SK-N-SH (cell line): ENCODE measurements at regions not wholly inside any gene's neighbourhood (a gene's known extent, or its start where the extent isn't known, plus 50 kb on each side); places are given as distances from the start of the nearest gene placed in this dataset.

Experiments
- CTCF ChIA-PET: fragments of 300-600, 350-600 bp; formaldehyde crosslinking; extraction: SDS; loops from one replicate; lab custom pipeline; 2021; lab: Yijun Ruan, JAX
- POLR2A ChIA-PET: fragments of 350-600 bp; sonication (Branson Sonifier 250); formaldehyde crosslinking; extraction: SDS; loops from one replicate; lab custom pipeline; 2020; ENCODE audit warnings: antibody characterized with exemption, inconsistent platforms; lab: Yijun Ruan, JAX
- DNase-seq: peaks from one replicate; pipeline ENCODE4 v3.0.0; 2012
- H2AFZ ChIP-seq: fragments of 200-600 bp; sonication (generic); 2 replicates; pipeline ENCODE4 v1.8.1; 2016; ENCODE audit warnings: antibody characterized with exemption, mild to moderate bottlenecking, low read depth
- H3F3A ChIP-seq: fragments of 200-600 bp; sonication (generic); replicated peaks from 2 replicates; pipeline ENCODE3; 2016; ENCODE audit warnings: antibody characterized with exemption, mild to moderate bottlenecking; ENCODE audit not compliant: insufficient read depth
- H3K27ac ChIP-seq, 2 experiments: fragments of 200-500 bp in 1 of 2; fragments of 200-600 bp in 1 of 2; sonication (Bioruptor generic) in 1 of 2; sonication (generic), shearing (Covaris generic) in 1 of 2; 2 replicates each; pipeline versions ENCODE4 v1.5.1 to v1.6.1; 2014 to 2016; ENCODE audit warnings: low read depth in 2 of 2, inconsistent platforms in 1 of 2, low read length in 1 of 2, mild to moderate bottlenecking in 1 of 2, mixed read lengths in 1 of 2
- H3K27me3 ChIP-seq: fragments of 200-600 bp; sonication (generic), shearing (Covaris generic); 2 replicates; pipeline ENCODE4 v1.6.1; 2016; ENCODE audit warnings: mixed run types; ENCODE audit not compliant: insufficient read depth
- H3K36me3 ChIP-seq, 2 experiments: fragments of 200-500 bp in 1 of 2; fragments of 200-600 bp in 1 of 2; sonication (Bioruptor generic) in 1 of 2; sonication (generic) in 1 of 2; replicated peaks in 1 of 2; 2 replicates each; pipeline versions ENCODE3 to v1.5.1; 2014 to 2016; ENCODE audit warnings: low read length in 1 of 2, mild to moderate bottlenecking in 1 of 2; ENCODE audit not compliant: insufficient read depth in 2 of 2, control insufficient read depth in 1 of 2
- H3K4me1 ChIP-seq, 2 experiments: fragments of 200-500 bp in 1 of 2; fragments of 200-600 bp in 1 of 2; sonication (Bioruptor generic) in 1 of 2; sonication (generic), shearing (Covaris generic) in 1 of 2; 2 replicates each; pipeline versions ENCODE4 v1.5.1 to v1.6.1; 2014 to 2016; ENCODE audit warnings: low read depth in 1 of 2, low read length in 1 of 2, mixed run types in 1 of 2; ENCODE audit not compliant: insufficient read depth in 2 of 2, control insufficient read depth in 1 of 2
- H3K4me2 ChIP-seq: fragments of 200-600 bp; sonication (generic), shearing (Covaris generic); 2 replicates; pipeline ENCODE4 v1.6.1; 2017; ENCODE audit warnings: mixed run types
- H3K4me3 ChIP-seq, 2 experiments: fragments of 200-500 bp in 1 of 2; fragments of 200-600 bp in 1 of 2; sonication (Bioruptor generic) in 1 of 2; sonication (generic), shearing (Covaris generic) in 1 of 2; 2 replicates each; pipeline versions ENCODE4 v1.5.1 to v1.8.1; 2014 to 2016; ENCODE audit warnings: low read depth in 2 of 2, inconsistent platforms in 1 of 2, low read length in 1 of 2, mild to moderate bottlenecking in 1 of 2, mixed read lengths in 1 of 2, moderate library complexity in 1 of 2
- H3K79me2 ChIP-seq: fragments of 200-600 bp; sonication (generic); 2 replicates; pipeline ENCODE4 v1.8.1; 2017; ENCODE audit warnings: mild to moderate bottlenecking; ENCODE audit not compliant: insufficient read depth
- H3K9ac ChIP-seq: fragments of 200-600 bp; sonication (generic); 2 replicates; pipeline ENCODE4 v1.6.1; 2017; ENCODE audit warnings: mixed run types
- H3K9me2 ChIP-seq: fragments of 200-600 bp; sonication (generic); 2 replicates; pipeline ENCODE4 v1.6.1; 2017; ENCODE audit warnings: mixed run types
- H3K9me3 ChIP-seq: fragments of 200-600 bp; sonication (generic); 2 replicates; pipeline ENCODE4 v1.6.1; 2017; ENCODE audit warnings: mixed run types, mild to moderate bottlenecking, moderate library complexity
- H4K20me1 ChIP-seq: fragments of 200-600 bp; sonication (generic); 2 replicates; pipeline ENCODE4 v1.6.1; 2017; ENCODE audit warnings: mild to moderate bottlenecking, mixed run types; ENCODE audit not compliant: insufficient read depth
- ELF1 ChIP-seq: IDR thresholded peaks from 2 replicates; pipeline ENCODE4 v1.4.0; 2012
- EZH2phosphoT487 ChIP-seq: fragments of 200-600 bp; sonication (generic); IDR thresholded peaks from 2 replicates; pipeline ENCODE4 v1.6.1; 2017; ENCODE audit warnings: low read depth, mixed run types, mild to moderate bottlenecking, antibody characterized with exemption, moderate library complexity, borderline replicate concordance
- FOSL2 ChIP-seq: IDR thresholded peaks from 2 replicates; pipeline ENCODE4 v1.4.0; 2012; ENCODE audit warnings: low read depth, mild to moderate bottlenecking, moderate library complexity, borderline replicate concordance
- FOXJ3 ChIP-seq: sonication (generic); formaldehyde crosslinking; IDR thresholded peaks from 2 replicates; pipeline ENCODE4 v1.5.1; 2020; ENCODE audit warnings: mild to moderate bottlenecking, missing genetic modification reagents
- FOXM1 ChIP-seq: IDR thresholded peaks from 2 replicates; pipeline ENCODE4 v1.4.0; 2012; ENCODE audit warnings: low read depth, mild to moderate bottlenecking
- GABPA ChIP-seq: IDR thresholded peaks from 2 replicates; pipeline ENCODE4 v1.4.0; 2012; ENCODE audit warnings: low read depth, mild to moderate bottlenecking
- GATA2 ChIP-seq: sonication (generic); formaldehyde crosslinking; IDR thresholded peaks from 2 replicates; pipeline ENCODE4 v1.5.0; 2020; ENCODE audit warnings: mild to moderate bottlenecking, missing genetic modification reagents
- MEF2A ChIP-seq: IDR thresholded peaks from 2 replicates; pipeline ENCODE4 v1.4.0; 2012; ENCODE audit warnings: low read depth, borderline replicate concordance
- NFIC ChIP-seq: IDR thresholded peaks from 2 replicates; pipeline ENCODE4 v1.4.0; 2012; ENCODE audit warnings: borderline replicate concordance
- NRF1 ChIP-seq: IDR thresholded peaks from 2 replicates; pipeline ENCODE4 v1.6.1; 2012; ENCODE audit warnings: low read depth, mild to moderate bottlenecking, low read length
- POLR2AphosphoS5 ChIP-seq: IDR thresholded peaks from 2 replicates; pipeline ENCODE4 v1.6.1; 2012; ENCODE audit warnings: low read depth, low read length
- RXRA ChIP-seq: IDR thresholded peaks from 2 replicates; pipeline ENCODE4 v1.4.0; 2012; ENCODE audit warnings: low read depth, mild to moderate bottlenecking, borderline replicate concordance
- SIN3A ChIP-seq: IDR thresholded peaks from 2 replicates; pipeline ENCODE4 v1.6.1; 2012; ENCODE audit warnings: low read depth, mild to moderate bottlenecking, low read length, moderate library complexity, borderline replicate concordance
- SMC3 ChIP-seq: IDR thresholded peaks from 2 replicates; pipeline ENCODE4 v1.6.1; 2012; ENCODE audit warnings: low read depth, low read length, improper control_type of control experiment
- TAF1 ChIP-seq: IDR thresholded peaks from 2 replicates; pipeline ENCODE4 v1.6.1; 2012; ENCODE audit warnings: low read depth, mild to moderate bottlenecking, low read length, moderate library complexity, borderline replicate concordance
- TCF12 ChIP-seq: IDR thresholded peaks from 2 replicates; pipeline ENCODE4 v1.4.0; 2012
- YY1 ChIP-seq: IDR thresholded peaks from 2 replicates; pipeline ENCODE4 v1.4.0; 2012; ENCODE audit warnings: low read depth, mild to moderate bottlenecking
- WGBS: methylation state at CpG from one replicate; pipeline ENCODE4 v1.1.6; 2017; ENCODE audit warnings: low lambda C conversion rate; 5-methylcytosine and 5-hydroxymethylcytosine counted together
- TF ChIP-seq, protein P1 (sequence below): fragments of 150-350 bp; IDR thresholded peaks from 2 replicates; pipeline ENCODE4 v1.6.1; 2016; ENCODE audit warnings: mild to moderate bottlenecking, low read depth, low read length
- TF ChIP-seq, protein P2 (sequence below): IDR thresholded peaks from 2 replicates; pipeline ENCODE4 v1.4.0; 2012; ENCODE audit warnings: low read depth, borderline replicate concordance

DNA sequence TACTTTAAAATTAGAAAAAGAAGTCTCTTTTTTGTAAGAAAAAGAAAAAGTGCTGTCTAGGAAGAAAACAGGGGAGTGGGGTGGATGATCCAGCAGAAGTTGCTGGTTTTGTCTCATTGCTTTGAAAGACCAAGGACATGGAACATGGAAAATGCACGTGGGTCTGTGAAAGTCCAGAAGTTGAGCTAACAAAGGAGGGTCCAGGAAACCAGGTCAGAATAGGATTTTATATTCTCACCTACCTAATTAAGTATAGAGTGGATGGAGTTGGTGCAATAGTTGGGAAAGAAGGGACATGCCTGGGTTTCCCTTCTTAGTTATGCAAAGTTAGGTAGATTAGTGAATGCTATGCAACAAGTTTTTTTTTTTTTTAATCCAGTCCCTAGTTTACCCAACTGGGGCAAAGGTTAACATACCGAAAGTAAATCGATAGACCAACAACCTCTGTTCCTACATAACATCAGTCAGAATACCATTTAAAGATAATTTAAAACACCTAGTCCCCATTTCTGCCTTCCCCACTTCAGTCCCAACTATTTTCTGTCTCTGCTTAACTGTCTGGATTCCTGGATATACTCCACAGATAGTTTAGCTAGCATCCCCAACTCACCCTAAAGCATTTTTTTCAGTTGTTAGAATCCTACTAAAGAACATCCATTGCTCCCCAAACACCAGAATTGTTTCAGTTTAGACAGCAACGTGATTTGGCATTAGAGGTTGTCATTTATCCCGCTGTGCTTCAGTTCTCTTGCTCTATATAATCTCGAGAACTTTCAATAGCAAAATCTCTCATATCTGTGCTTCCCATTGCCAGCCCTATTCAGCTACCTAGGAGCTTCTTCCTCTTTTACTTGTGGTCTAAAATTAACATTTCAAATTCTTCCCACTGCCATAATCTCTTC is 105.7 kb upstream of the PLPPR5 start:
- Histone ChIP-seq H3K9me3 (no peaks in the 10 kb centered on the region), H3K27ac (no peak overlapping the region), H3K9ac (no peak overlapping the region), H3K4me1 (no peaks in the 10 kb centered on the region)
- CTCF ChIA-PET, result no interaction called here
- TF ChIP-seq, protein P1, sequence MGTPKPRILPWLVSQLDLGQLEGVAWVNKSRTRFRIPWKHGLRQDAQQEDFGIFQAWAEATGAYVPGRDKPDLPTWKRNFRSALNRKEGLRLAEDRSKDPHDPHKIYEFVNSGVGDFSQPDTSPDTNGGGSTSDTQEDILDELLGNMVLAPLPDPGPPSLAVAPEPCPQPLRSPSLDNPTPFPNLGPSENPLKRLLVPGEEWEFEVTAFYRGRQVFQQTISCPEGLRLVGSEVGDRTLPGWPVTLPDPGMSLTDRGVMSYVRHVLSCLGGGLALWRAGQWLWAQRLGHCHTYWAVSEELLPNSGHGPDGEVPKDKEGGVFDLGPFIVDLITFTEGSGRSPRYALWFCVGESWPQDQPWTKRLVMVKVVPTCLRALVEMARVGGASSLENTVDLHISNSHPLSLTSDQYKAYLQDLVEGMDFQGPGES, result no peak
- no peak for TF ChIP-seq MEF2A
- no peak for TF ChIP-seq TCF12
- TF ChIP-seq GATA2 (CRISPR knock-in tag), result no peak
- TF ChIP-seq NFIC, result no peak
- no peak for TF ChIP-seq NRF1
- no peak for TF ChIP-seq TAF1
- TF ChIP-seq SIN3A, result no peak
- TF ChIP-seq SMC3, result no peak
- TF ChIP-seq, protein P2, sequence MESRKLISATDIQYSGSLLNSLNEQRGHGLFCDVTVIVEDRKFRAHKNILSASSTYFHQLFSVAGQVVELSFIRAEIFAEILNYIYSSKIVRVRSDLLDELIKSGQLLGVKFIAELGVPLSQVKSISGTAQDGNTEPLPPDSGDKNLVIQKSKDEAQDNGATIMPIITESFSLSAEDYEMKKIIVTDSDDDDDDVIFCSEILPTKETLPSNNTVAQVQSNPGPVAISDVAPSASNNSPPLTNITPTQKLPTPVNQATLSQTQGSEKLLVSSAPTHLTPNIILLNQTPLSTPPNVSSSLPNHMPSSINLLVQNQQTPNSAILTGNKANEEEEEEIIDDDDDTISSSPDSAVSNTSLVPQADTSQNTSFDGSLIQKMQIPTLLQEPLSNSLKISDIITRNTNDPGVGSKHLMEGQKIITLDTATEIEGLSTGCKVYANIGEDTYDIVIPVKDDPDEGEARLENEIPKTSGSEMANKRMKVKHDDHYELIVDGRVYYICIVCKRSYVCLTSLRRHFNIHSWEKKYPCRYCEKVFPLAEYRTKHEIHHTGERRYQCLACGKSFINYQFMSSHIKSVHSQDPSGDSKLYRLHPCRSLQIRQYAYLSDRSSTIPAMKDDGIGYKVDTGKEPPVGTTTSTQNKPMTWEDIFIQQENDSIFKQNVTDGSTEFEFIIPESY, result no peak
- no peak for TF ChIP-seq EZH2phosphoT487
- no peak for TF ChIP-seq FOXJ3 (CRISPR knock-in tag)
- no peak for TF ChIP-seq ELF1
- TF ChIP-seq POLR2AphosphoS5, result no peak
- TF ChIP-seq YY1, result no peak
- no peak for TF ChIP-seq FOXM1
- no peak for TF ChIP-seq GABPA
- no peak for TF ChIP-seq RXRA
- no peak for TF ChIP-seq FOSL2
- TF ChIP-seq, all 33 proteins: peak for 0
- Histone ChIP-seq H2AFZ (no peak overlapping the region), H3F3A (no peaks in the 10 kb centered on the region), H3K36me3 (no peaks in the 10 kb centered on the region), H3K27me3 (no peaks in the 10 kb centered on the region), H3K4me2 (no peak overlapping the region), H3K4me3 (no peak overlapping the region), H3K9me2 (no peaks in the 10 kb centered on the region), H4K20me1 (no peaks in the 10 kb centered on the region), H3K79me2 (no peaks in the 10 kb centered on the region)
- no peak for DNase-seq
- POLR2A ChIA-PET, result no interaction called here
- whole genome bisulfite sequencing, result 55% methylated on average over 6 of the region's 6 CpGs
